ENCODE measurements at regions not wholly inside any gene's neighbourhood (a gene's known extent, or its start where the extent isn't known, plus 50 kb on each side); places are given as distances from the start of the nearest gene placed in this dataset.

DNA sequence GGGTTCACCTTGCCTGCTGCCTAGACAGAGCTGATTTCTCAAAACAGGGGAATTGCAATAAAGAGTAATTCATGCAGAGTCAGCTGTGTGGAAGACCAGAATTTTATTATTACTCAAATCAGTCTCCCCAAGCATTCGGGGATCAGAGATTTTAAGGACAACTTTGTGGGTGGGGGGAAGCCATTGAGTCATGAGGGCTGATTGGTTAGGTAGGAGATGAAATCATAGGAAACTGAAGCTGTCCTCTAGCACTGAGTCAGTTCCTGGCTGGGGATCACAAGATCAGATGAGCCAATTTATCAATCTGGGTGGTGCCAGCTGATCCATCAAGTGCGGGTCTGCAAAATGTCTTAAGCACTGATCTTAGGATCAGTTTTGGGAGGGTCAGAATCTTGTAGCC lies 159.1 kb upstream of the MAP1B start:
- no peak for DNase-seq (ENCODE audit: low read depth)

DNA sequence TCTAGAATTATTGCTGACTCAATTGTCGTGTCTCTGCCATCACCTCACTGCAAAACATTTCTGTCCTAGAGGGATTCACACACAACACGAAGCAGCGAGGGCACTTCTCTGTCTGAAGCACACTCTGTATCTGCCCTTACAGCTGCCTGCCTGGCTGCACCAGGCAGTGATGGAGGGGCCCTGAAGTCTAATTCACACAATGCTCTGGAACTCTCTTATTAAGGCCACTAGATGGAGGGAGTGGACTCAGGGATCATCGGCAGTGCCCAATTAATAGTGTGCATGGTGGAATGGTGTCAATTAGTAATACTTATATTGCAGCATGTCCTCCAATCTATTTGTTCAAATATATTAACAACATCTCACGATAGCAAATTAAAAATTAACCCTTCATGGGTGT lies 157.5 kb upstream of the MAP1B start:
- no peak for DNase-seq (ENCODE audit: low read depth)

DNA sequence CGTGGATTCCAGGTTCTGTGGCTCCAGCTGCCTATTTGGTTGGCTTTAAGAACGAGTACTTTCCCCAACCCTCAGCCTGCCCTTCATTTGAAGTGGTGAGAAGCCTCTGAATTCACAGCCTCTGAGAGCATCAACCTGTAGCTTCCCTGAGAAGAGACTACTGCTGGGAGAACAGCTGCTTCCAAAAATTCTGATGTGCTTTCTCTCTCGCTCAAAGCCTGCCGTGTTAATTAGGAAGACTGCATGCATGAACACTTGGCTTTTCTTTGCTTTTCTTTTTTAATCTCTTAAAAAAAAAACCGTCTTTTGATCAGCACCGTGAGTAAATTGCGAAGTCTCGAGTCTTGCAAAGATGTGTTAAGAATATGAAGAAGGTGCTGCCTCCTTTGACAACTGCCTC lies 153.4 kb upstream of the MAP1B start:
- DNase-seq (ENCODE audit: low read depth), result no peak

DNA sequence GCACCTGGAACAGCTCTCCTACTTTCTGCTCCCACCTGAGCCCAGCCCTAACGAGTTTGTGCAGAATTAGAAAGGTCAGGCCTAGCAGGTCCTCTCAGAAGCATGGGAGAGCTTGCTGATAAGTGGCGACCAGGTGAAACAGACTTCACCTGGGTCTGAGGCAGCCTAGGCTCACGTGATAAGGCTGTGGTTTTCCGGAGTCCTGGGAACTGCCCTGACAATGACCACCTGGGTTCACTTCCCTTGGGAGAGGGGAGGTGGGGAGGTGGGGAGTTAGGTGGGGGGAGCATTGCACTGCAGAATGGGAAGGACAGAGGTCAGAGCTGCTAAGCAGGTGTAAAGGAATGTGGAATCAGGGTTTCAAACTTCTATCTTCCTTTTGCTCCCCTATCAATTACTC lies 152.9 kb upstream of the MAP1B start:
- no peak for DNase-seq (ENCODE audit: low read depth)

DNA sequence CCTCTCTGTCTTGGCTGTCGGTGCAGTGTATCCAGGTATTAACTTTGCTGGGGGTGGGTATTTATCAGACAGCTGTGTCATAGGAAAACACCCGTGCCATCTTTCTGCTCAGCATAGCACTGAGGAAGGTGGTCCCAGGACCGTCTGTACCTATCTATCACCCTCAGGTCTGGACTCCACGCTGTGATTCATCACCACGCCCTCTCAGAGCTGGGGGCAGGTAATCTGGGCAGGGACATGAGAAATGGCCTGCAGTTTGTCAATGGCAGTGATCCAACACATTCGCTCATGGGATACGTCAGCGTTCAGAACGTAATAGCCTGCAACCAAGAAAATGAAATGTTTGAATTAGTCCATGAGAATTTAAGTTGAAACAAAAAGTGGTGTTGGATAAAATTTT lies 151.6 kb upstream of the MAP1B start:
- no peak for DNase-seq (ENCODE audit: low read depth)

DNA sequence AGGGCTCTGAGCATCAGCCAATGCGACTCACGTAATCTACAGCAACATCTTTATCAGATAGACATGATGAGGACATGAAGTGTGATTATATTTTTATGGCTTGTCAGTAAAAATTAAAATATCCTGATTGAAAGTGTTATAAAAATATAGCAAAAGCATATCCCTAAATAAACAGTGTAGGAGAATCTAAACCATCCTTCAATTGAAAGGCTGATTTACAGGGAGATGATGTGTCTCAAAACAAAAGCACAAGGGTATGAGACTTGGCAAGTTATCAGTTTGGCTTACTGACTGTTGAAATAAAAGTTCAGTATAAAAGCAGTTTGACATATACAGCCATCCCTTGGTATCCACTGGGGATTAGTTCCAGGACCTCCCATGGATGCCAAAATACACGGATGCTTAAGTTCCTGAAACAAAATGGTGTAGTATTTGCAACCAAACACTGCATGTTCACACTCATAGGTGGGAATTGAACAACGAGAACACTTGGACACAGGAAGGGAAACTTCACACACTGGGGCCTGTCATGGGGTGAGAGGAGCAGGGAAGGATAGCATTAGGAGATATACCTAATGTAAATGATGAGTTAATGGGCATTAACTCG lies 149.9 kb upstream of the MAP1B start:
- no peak for DNase-seq (ENCODE audit: low read depth)

DNA sequence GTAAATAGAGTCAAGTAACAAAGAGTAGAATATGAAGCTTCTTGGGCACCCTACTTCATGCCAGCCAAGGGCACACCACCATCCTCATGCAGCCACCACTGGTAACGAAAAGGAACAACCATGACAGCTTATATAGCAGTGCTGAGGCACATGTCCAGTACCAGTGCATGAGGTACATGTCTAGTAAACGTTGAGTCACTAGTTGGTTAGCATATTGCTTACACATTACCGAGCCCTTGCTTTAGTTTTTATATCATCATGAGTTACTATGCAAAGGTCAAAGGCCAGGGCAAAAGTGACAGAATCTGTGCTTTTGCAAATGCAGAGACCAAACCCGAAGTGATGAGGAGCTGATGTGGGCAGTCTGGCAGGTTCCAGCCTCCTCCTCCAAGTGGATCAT lies 147.1 kb upstream of the MAP1B start:
- DNase-seq (ENCODE audit: low read depth), result no peak

DNA sequence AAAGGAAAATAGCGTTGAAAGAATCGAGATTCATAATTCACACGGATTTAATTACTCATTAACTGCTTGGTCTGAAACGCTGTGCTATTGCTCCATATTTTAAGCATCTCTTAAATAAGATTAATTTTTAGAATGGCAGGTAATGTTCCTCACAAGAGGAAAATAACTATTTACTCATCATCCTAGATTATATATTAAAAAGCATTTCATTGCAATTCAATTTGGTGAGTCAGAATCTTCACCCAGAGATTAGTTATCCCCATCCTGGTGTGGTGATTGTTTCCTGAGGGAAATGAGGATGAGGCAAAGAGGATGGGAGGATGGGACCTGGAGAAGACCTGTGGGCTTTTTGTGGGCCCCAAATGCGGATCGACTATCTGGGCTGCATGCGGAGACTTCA lies 145.5 kb upstream of the MAP1B start:
- DNase-seq (ENCODE audit: low read depth), result no peak

DNA sequence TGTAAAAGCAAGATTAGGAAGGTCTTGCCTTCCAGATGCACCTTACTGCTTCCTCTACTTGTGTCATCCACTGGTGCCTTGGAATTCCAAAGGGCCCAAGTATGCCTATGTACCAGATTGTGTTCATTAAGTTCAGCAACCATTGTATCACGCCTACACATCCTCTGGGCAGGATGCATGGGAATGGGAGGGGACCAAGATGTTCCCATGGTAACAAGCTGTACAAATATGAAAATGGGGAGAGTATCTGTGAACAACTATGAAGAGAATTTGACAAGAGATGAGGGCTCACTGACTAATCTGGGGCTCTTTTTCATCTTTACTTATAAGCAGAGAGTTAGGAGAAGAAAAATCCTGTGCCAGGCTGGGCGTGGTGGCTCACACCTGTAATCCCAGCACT lies 137.8 kb upstream of the MAP1B start:
- DNase-seq (ENCODE audit: low read depth), result no peak

DNA sequence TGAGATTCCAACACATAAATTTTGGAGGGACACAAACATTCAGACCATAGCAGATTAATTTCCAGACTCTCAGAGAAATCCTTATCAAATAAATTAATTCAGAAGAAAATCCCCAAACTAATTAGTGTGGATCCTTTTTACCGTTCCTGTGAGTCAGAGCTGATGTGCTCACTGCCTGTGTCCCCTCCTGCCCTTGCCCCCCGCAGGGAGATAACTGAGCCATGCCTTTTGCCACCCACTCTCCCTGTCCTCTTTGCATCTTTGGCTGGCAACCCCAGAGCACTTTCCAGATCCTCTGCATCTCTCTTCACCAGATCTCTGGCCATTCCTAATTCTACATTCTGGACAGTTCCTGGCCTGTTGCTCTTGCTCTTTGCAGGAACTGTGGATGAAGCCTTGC lies 135.4 kb upstream of the MAP1B start:
- no peak for DNase-seq (ENCODE audit: low read depth)

DNA sequence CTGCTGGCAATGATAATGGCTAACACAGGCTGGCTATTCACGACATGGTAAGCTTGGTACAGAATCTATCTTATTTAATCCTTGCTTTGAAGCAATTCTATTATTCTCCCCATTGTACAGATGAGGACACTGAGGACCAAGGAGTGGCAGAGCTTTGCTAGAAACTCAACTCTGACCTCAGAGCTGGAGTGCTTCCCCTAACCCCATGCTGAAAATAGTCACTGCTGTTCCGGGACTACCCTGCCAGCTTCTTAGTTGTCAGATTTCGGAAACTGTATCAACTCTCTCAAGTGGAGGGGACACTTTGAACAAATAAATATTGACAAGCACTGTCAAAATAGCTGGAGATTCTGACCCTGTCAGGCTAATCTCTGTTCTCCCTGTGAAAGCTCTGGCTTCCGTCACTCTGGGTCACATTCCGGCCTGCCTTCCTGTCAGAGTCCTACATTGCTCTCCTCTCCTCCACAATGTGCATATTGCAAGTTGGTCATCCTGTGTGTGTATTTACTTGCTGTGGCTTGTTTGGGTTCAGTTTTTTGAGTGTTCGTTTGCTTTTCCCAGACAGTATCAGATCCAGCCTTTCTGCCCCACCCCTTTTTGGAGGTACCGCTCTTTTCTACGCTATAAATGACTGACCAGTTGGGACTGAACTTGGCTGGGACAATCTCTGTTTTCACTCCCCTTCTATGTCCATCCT lies 134.3 kb upstream of the MAP1B start:
- DNase-seq (ENCODE audit: low read depth), result no peak

DNA sequence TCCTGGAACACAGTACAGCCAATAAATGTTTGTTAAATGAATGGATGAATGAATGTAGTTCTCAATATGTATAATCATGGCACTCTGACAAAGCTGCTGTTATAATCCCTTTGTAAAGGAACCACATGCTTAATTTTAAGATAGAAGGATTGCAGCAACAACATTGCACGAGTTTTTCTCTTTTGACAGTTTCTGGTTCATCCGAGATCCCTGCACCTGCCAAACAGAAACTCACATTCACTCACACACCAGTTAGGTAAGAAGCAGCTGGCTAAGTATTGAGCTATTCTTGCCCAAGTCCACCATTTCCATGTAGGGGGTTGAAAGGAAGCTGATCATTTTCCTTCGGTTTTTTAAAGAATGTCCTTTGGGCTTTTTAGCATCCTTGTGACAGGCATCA lies 133.7 kb upstream of the MAP1B start:
- DNase-seq (ENCODE audit: low read depth), result no peak

DNA sequence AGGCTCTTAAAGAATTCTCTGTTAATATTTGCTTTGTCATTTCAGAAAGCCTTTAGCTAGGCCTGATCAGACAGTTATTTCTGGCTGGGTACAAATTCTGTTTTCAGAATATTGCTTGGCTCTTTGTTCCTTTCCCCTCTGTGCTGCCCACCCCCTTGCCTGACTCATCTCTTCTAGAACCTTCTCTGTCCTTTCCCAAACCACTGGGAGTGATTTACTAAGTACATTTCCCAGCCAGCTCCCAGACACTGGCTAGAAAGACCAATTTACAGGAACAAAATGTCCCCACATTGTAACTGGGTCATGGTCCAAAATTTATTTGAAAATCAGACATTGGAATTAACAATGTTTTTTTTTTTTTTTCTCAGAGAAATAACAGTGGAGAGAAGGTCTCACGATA lies 133.1 kb upstream of the MAP1B start:
- no peak for DNase-seq (ENCODE audit: low read depth)

DNA sequence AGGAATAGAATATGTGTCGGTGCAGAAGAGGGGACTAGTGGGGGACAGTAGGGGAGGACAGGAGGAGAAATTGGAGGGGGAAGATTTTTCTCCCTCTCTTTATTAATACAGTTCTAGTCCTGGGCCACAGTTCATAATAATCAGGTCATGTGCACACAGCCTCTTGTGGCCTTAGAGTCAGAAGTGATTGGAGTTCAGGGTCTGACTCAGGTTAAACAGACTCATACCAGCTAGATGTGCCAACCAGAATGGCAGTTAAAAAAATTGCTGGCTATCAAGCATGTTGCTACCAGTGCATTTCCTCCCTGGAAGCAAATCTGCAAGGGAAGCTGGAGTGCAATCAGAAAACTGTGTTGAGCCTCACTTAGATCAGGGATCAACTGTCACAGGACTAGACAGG lies 132.7 kb upstream of the MAP1B start:
- DNase-seq (ENCODE audit: low read depth), result no peak

DNA sequence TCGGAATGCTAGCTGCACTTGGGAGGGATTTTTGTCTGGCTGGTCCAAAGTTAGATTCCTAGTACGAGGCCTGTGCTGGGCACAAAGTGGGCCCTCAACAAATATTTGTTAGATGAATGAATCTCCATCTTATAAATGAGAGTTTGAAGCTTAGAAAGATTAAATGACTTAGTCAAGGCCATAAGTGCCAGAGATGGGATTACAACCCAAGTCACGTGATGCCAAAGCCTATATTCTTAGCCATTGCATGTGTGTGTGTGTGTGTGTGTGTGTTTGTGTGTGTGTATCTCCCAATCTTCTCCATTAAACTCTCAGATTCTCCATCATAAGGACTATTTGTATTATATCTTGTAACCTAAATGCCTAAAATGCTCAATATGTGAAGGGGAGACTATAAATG lies 130.8 kb upstream of the MAP1B start:
- no peak for DNase-seq (ENCODE audit: low read depth)

DNA sequence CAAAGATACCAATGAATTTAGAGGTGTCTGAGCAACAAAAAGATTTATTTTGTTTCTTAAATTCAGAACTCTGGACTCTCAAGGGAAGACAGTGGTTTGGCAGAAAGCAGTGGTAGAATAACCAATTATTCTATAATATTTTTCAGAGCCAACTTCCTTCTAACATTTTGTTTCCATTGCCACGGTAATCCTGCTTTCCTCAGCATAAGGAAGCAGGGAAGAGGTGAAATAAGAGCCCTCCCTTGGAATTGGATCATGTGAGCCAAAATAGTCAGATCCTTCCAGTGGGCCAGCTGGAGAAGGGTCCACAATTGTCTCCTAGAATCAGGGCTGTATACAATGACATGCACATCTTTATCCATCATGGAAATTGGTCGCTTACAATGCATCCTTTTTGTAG lies 130.0 kb upstream of the MAP1B start:
- no peak for DNase-seq (ENCODE audit: low read depth)

DNA sequence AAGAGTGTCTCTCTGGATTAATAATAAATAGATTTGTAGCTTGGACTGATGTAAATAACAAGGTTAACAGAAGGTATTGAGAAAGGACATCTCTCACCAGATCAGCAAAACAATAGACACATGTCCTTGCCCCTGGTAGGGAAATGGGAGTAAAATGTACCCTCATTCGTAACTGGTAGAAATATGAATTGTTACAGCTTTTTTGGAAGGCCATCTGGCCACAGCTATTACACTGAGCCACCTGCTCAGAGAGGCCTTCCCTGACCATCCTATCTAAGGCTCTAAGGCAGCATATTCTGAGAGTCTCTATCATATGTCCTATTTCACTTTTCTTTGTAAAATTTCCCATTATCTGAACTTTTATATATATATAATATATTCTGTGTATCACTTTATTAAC lies 129.1 kb upstream of the MAP1B start:
- DNase-seq (ENCODE audit: low read depth), result no peak

DNA sequence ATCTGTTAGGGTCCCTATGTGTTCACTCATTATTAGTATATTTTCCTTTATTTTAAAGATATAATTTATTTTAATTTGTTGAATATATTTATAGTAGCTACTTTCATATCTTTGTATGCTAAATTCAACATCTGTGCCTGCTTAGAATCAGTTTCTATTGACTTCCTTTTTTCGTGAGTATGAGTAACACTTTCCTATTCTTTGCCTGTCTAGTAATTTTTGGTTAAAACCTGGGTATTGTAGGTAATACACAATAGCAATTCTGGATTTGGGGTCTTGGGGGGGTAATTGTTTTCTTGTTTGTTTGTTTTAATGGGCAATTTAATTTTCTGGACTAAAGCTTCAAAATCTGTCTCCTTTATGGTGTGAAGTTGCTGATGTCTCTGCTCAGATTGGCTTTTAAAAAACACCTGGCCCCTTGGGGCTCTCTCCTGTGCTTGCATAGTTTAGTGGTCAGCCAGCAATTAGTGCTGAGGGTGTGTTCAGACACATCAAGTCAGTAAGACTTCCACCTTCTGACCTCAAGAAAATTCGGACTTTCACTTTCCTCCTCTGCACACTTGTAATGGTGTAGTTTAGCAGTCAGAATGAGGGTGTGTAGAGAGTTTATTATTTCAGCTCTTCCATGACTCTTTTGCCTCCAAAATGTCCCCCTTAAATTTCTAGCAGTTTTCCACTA lies 124.4 kb upstream of the MAP1B start:
- DNase-seq (ENCODE audit: low read depth), result no peak

DNA sequence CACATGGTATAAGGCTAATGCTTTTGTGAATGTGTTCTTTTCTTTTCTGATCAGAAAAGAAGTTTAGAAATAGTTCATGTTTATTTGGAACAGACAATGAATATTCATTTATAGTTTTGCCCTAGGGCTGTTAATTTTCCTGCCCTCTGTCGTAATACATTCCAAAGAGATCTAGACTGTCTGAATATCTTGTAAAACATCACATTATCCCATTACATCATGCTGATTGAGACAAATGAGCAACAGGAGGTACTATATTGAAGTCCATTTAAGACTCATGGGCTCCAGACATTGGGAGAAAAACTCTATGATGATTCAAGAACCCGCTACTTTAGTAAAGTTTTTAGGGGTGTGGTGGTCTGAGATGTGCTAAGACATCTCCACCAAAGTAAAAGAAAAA lies 121.2 kb upstream of the MAP1B start:
- no peak for DNase-seq (ENCODE audit: low read depth)

DNA sequence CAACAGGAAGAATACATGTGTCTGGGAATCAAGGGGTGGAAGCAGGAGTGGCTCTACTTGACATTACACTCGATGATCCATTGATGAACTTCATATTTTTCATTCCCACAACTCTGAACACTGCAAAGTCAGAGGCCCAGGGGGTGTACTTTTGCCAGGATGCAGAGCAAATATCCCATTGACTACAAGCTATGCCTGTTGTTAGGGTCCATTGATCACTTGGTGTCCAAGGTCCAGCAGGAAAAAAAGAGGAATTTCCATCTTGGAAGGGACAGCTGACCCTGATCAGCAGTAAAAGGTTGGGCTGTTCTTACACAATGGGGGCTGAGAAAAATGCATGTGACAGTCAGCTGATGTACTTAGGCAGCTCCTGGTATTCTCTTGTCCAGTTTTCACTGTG lies 118.5 kb upstream of the MAP1B start:
- DNase-seq (ENCODE audit: low read depth), result no peak

DNA sequence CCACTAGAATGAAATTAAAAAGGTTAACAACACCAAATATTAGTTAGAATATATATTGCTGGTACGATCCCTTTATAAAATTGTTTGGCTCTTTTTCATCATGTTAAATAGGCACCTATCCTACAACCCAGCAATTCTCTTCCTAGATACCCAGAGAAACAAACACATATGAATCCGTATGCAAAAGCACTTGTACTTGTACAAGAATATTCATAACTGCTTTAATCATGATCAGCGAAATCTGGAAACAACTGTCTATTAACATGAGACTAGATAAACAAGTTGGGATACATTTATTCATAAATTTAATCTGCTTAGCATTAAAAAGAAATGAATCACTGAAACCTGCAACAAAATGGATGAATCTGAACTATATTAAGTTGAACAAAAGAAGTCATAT lies 113.7 kb upstream of the MAP1B start:
- DNase-seq (ENCODE audit: low read depth), result no peak

DNA sequence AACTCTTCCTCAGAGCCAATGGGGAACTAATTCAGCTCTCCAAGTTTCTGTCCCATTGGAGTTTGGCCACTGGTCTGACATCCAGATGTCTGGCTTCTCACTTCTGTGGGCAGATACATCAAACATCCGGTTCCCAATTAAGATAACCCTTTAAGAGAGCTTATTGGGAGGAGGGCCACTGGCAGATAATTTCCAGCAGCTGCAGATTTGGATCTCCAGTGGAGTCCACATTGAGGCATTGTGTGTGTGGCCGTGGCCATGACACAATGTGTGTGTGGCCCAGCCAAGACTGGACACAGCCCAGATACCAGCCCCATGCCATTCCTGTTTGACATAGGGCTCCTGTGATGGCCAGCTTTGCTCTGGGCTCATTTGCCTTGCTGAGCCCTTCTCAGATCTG lies 110.5 kb upstream of the MAP1B start:
- DNase-seq (ENCODE audit: low read depth), result no peak

DNA sequence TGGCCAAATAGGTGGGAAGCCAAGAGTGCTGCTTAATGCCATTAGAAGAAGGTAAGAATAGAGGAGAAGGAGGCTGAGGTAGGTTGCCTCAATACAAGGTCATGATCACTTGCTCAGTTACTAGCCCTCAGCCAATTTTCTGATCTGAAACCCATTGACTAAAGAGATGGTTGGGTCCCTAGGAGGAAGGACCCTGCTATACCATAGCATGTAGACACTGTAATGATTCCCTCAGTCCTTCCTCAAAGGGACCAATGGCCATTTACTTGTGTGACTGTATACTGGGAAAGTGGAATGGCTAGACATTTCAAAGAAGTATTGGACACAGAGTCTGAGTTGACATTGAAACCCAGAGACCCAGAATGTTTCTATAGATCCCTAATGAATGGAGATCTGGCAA lies 108.5 kb upstream of the MAP1B start:
- DNase-seq (ENCODE audit: low read depth), result no peak

DNA sequence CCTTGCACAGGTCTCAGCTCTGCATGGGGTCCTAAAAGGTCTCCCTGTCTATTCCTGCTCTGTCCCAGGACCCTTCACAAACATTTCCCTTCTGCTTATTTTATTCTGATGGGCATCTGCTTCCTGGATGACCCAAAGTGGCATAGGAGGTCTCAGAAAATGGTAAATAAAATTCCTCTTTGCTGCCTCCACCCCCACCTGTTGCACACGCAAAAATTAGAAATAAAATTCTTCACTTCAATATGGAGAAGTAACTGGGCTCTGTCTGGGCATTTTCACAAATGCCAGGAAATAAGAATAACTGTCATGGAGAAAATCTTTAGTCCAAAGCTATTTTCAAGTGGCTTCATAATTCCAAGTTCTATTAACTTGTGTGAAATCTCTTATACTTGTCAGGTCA lies 106.6 kb upstream of the MAP1B start:
- DNase-seq (ENCODE audit: low read depth), result no peak
